Stimulated activated CD8-positive, alpha-beta memory T cell treated with anti-CD3 and anti-CD28 coated beads, Interleukin-15, amount 100 ng/mL, for 1 hour (primary cell): ENCODE measurements at regions not wholly inside any gene's neighbourhood (a gene's known extent, or its start where the extent isn't known, plus 50 kb on each side); places are given as distances from the start of the nearest gene placed in this dataset.

ENCODE experiments used
- DNase-seq: peaks from one replicate; pipeline ENCODE4 v3.0.0-alpha.2; 2020; ENCODE audit warnings: low read depth

DNA sequence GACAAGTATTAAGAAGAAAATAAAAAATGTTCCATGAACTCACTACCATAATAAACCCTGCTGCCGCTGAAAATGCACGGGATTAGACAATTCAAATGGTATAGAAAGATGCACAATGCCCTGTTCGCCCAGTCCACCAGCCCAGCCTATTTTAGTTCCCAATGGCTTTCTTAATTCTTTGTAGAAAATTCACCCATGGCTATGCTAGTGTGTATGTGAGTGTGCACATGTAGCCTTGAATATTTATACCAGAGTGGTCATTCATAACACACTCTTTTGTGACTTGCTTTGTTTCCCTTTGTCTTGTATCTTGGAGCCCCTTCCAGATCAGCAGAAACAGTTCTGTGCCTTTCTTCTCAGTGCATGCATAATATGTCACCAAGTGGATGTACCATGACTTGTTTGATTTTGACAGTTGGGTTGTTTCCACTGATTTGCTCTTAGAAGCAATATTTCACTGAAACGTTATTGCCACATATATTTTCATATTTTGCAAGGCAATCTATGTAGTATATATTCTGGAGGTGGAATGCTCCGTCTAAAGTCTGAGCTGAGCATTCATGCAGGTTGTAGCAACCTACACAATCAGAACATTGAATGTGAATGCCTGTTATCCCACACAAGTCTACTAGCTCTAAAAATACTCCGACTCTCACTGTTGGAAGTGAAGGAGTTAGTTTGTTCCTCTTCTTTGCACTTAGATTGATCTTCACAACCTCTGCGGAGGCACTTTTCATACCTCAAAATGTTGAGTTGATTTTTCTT, 383.0 kb upstream of the EEF2KMT start:
- DNase-seq = no peak

GRCh38 chr16:5479926-5480325, 382.3 kb upstream of the EEF2KMT start:
- DNase-seq = no peak

DNA sequence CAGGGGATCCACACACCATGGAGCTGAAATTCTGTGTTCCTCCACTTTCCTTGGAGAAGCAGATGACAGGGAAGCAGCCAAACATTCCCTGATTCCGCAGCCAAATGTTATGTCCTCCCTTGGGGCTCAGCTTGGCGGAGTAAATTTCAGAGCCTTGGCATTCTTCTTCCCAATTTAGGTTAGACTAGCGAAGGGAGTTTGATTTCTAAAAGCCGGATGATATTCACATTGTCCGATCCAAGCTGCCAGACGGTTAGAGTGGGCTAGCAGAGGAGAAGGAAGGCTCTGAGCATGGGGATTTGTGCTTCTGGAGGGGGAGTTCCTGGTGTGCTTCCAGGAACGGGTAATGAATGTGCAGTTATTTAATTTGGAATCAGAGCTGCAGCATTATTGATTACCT, 380.4 kb upstream of the EEF2KMT start:
- no peak for DNase-seq

GRCh38 chr16:5477251-5477650, 379.7 kb upstream of the EEF2KMT start:
- DNase-seq = no peak

DNA sequence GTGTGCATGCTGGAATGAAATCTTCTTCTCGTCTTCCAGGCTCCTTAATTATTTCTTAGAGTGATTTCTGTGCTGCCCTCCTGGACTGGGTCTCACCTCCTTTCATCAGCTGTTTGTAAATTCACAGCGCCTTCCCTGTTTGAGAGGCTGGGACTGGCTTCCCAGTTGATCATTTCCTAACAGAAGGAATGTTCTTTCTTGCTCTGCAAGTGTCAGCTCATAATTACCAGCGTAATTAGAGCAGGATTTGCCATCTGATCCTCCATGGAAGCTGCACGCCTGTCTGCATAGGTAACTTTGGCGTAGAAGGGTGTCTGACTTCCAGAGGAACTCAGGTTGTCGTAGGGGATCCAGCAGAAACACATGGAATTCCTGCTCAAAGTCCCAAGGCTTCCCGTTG, 375.0 kb upstream of the EEF2KMT start:
- DNase-seq = no peak

DNA sequence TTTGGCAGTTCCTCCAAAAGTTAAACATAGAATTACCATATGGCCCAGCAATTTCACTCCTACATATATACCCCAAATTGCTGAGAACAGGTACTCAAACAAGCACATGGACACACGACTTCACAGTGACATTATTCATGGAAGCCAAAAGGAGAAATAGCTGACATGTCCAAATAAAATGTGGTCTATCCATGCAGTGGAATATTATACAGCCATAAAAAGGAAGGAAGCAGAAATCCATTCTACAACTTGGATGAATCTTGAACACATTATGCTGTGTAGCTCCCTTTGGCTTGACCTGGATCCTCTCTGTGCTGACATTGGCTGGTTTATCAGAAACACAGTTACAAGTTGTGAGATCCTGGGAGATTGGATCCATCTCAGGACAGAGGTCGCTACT, 370.9 kb upstream of the EEF2KMT start:
- no peak for DNase-seq

- DNase-seq = no peak
Measured at GRCh38 chr16:5467552-5467951, 370.0 kb upstream of the EEF2KMT start.

- DNase-seq = no peak
Measured at GRCh38 chr16:5466551-5466950, 369.0 kb upstream of the EEF2KMT start.

GRCh38 chr16:5465714-5466113, 368.1 kb upstream of the EEF2KMT start:
- DNase-seq = no peak

DNA sequence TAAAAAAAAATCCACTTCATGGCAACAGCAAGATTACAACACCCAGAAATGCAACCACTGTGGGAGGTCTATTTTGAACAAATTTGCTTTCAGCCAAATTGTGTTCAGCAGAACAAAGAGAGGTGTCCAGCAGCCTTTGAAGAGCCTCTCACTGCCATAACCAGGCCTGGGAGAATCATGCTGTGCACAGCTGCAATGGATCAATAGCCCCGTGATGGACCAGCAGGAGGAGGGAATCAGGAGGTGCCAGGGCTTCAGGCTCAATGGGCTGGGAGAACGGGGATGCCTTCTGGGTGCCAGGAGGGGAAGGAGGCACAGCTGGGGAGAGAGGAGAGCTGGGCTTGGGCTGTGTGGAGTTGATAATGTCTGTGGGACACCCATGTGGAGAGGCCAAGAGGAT, 366.2 kb upstream of the EEF2KMT start:
- no peak for DNase-seq

DNA sequence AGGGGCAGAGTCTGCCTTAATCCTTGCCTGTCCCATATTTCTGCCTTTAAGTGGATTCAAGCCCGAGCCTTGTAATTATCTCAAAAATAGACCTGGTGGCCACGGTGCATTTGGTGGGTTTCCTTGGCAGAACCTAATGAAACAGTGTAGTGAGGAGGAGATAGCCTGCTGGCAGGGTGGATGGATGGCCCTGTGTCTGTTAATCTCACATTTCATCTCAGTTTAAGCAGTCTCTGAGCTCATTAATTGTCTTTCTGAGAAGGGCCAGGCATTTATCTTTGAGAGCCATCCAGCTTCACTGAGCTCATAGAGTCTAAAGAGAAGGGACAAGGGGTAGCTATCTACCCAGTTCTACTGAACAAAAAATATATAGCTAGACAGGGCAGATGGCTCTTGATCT, 364.0 kb upstream of the EEF2KMT start:
- DNase-seq = no peak

GRCh38 chr16:5461141-5461540, 363.5 kb upstream of the EEF2KMT start:
- DNase-seq = no peak

GRCh38 chr16:5460701-5461100, 363.1 kb upstream of the EEF2KMT start:
- DNase-seq = no peak

GRCh38 chr16:5459863-5460262, 362.3 kb upstream of the EEF2KMT start:
- no peak for DNase-seq

DNA sequence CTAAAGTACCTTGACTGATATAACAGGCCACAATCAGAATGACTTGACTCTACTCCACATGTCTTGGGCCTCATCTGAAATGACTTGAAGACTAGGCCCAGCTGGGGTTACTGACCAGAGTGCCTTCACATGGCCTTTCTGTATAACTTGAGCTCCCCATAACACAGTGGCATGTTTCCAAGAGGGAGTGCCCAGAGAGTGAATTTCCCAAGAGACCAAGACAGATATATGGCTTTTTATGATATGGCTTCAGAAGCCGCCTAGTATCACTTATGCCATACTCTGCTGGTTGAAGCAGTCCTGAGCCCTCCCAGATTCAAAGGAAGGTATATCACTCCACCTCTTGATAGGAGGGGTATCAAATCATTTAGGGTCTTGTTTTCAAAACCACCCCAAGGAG, 357.5 kb upstream of the EEF2KMT start:
- DNase-seq = no peak

GRCh38 chr16:5454349-5454748, 356.8 kb upstream of the EEF2KMT start:
- no peak for DNase-seq

DNA sequence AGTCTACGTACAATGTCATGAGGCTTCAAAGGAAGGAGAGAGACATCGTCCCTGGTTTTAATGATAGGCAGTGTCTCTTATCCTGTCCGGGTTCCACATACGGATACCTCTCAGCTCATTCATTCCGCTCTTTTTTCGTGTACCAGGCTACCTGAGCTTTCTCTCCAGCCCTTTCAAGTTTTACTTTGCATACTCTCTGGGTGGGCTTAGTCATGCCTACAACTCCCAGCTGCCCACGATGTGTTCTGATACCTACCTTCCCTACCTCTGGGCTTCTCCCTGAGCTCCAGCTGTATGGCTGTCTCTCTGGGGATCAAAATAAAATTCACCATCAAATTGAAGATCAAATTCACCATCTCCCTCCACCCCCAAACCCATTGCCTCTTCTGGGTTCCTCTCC, 354.0 kb upstream of the EEF2KMT start:
- no peak for DNase-seq

DNA sequence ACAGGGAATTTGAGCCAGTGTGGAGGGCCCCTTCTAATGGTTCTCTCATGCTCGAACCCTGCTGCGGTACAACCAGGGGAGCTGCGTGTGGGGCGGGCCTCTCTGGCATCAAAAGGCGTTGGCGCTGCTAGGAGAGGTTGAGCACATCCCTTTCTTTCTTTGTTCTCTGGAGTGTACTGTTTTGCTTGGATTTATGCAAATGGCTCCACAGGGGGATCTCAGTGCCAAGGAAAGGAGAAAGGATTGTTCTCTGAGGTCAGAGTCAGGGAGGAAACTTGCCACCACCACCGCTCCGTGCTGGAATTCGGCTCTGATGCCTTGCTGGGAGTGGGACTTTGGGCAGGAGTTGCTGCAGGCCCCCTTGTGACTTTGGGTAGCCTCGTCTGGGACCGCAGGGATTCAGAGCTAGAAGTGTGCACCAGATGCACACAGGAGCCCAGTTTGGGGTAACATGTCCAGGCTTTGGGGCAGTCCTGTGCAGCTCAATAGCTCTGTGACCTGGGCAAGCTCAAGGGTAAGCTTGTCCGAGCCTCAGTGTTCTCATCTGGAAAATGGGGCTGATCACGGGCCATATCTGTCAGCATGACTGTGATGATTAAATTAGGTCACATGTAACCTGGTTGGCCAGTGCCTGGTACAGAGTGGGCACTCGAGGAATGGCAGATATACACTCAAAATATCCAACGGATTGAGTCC, 353.0 kb upstream of the EEF2KMT start:
- DNase-seq = no peak

DNA sequence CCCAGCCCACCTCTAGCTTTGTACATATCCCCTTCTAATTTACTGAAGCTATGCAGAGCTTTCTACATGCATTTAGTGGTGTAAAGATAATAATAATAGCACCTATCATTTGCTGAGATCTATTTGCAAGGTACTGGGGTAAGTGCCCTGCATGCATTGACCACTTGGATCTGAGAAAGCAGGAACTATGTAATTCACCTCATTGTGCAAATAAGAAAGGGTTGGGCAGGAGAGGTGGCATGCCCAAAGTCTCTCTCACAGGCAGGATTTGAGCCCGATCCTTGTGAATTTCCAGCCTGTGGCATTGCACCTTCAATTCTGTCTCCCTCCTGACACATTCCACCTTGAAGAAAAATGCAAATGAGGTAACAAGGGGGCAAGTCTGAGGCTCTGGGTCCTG, 352.3 kb upstream of the EEF2KMT start:
- DNase-seq = no peak

GRCh38 chr16:5448798-5449197, 351.2 kb upstream of the EEF2KMT start:
- no peak for DNase-seq

- no peak for DNase-seq
Measured at GRCh38 chr16:5447734-5448133, 350.1 kb upstream of the EEF2KMT start.

DNA sequence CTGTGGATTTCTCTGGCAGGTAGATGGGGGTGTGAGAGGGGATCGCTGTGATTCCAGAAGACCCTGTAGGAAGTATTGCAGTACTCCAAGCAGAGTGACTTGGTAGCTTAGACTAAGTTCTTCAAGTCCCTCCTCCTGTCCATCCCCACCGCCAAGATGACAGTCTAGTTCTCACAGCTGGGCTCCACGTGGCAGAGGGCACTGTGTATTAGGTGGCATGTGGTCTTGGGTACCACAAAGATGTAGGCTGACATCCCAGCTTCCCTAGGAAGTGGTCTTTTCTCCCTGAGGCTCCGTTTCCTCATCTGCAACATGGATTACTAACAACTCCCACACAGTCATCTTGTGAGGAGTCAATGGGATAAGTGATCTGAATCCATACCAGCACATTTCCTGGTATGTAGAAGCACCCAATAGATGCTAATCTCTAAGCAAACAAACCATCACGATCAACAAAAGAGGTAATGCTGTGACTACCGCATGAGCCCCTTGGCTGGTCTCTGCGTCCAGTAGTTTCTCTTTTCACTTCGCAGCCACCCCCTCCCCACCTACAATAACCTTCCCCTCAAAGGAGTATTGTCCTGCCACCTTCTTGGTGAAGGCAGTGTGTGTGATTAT, 349.1 kb upstream of the EEF2KMT start:
- DNase-seq = no peak

DNA sequence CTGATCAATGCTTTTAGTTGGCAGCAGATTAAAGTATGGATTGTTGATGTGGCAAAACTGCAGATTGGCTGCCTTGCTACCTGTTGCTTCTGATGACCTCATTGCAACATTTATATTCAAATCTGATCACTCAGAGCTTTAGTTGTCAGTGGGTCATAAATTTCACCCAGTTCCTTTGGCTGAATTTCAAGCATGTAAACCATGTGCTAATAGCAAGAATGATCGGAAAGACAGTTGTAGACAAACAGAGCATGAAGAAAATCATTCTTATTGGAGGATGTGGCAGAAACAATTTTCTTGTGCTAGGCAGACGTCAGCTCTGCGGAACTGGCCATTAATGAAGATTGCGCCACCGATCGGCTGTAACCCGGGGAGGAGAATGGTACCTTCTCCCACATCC, 346.6 kb upstream of the EEF2KMT start:
- no peak for DNase-seq
